Caco-2 (cell line): ENCODE measurements at regions not wholly inside any gene's neighbourhood (a gene's known extent, or its start where the extent isn't known, plus 50 kb on each side); places are given as distances from the start of the nearest gene placed in this dataset.

Experiments used
- BruUV-seq: library from RNA; stranded (reverse); fragments of 400-500 nt; replicated peaks from 2 replicates; lab custom pipeline; 2021; lab: Mats Ljungman, UMichigan
- CTCF ChIA-PET: fragments of 300-600 bp; sonication (Branson Sonifier 250); formaldehyde crosslinking; loops from one replicate; lab custom pipeline; 2022; ENCODE audit warnings: antibody characterized with exemption; lab: Charles Lee
- POLR2A ChIA-PET: fragments of 300-600 bp; sonication (Branson Sonifier 250); formaldehyde crosslinking; loops from one replicate; lab custom pipeline; 2022; ENCODE audit warnings: antibody characterized with exemption; lab: Charles Lee
- DNase-seq, 2 experiments: peaks; one replicate each; pipeline versions ENCODE4 v3.0.0 to v3.0.0-alpha.2; 2020 to 2022
- H3K27me3 ChIP-seq: replicated peaks from 2 replicates; pipeline ENCODE4 v1.6.0; 2011; ENCODE audit warnings: low read length; ENCODE audit not compliant: control insufficient read depth, insufficient read depth
- H3K36me3 ChIP-seq: 2 replicates; pipeline ENCODE4 v1.5.1; 2011; ENCODE audit warnings: low read length; ENCODE audit not compliant: control insufficient read depth, insufficient read depth
- H3K4me1 ChIP-seq: fragments of 250-450 bp; sonication (Bioruptor Pico); 2 replicates; pipeline ENCODE4 v1.5.1; 2020; ENCODE audit warnings: mild to moderate bottlenecking
- H3K4me3 ChIP-seq: 2 replicates; pipeline ENCODE4 v1.5.1; 2011; ENCODE audit warnings: low read depth, mild to moderate bottlenecking, control low read depth, low read length
- H3K9me3 ChIP-seq: fragments of 250-450 bp; sonication (Bioruptor Pico); 2 replicates; pipeline ENCODE4 v1.5.1; 2020; ENCODE audit warnings: mild to moderate bottlenecking, moderate library complexity
- H3K27ac Mint-ChIP-seq: one replicate; pipeline ENCODE4 v1.8.0; 2022; ENCODE audit warnings: mixed read lengths; ENCODE audit not compliant: unreplicated experiment
- H3K27me3 Mint-ChIP-seq: one replicate; pipeline ENCODE4 v1.8.0; 2022; ENCODE audit warnings: mixed read lengths; ENCODE audit not compliant: insufficient read depth, unreplicated experiment
- H3K36me3 Mint-ChIP-seq: one replicate; pipeline ENCODE4 v1.8.0; 2022; ENCODE audit warnings: mild to moderate bottlenecking, mixed read lengths; ENCODE audit not compliant: insufficient read depth, unreplicated experiment
- H3K4me1 Mint-ChIP-seq: one replicate; pipeline ENCODE4 v1.8.0; 2022; ENCODE audit warnings: low read depth, mixed read lengths; ENCODE audit not compliant: unreplicated experiment
- H3K4me3 Mint-ChIP-seq: one replicate; pipeline ENCODE4 v1.8.0; 2022; ENCODE audit warnings: mild to moderate bottlenecking, moderate library complexity, mixed read lengths; ENCODE audit not compliant: unreplicated experiment
- H3K9me3 Mint-ChIP-seq: one replicate; pipeline ENCODE4 v1.8.0; 2022; ENCODE audit warnings: mixed read lengths; ENCODE audit not compliant: unreplicated experiment
- CTCF ChIP-seq, 2 experiments: fragments of 200-600 bp in 1 of 2; IDR thresholded peaks; 1 replicate in 1 of 2; 2 replicates in 1 of 2; pipeline versions ENCODE4 v1.5.1 to v1.8.0; 2011 to 2022; ENCODE audit warnings: antibody characterized with exemption in 1 of 2, control low read depth in 1 of 2, inconsistent platforms in 1 of 2, low read depth in 1 of 2, low read length in 1 of 2, mild to moderate bottlenecking in 1 of 2, moderate library complexity in 1 of 2; ENCODE audit not compliant: insufficient read depth in 1 of 2, severe bottlenecking in 1 of 2, unreplicated experiment in 1 of 2
- intact Hi-C: fragments of 100-400 bp; cut with micrococcal nuclease; formaldehyde crosslinking; loops from one replicate; pipeline ENCODE4 v1.10.0; 2022; ENCODE audit not compliant: unreplicated experiment

- H3K27me3 Mint-ChIP-seq, result no peaks in the 10 kb centered on the region
- peaks cover 6% of the 10 kb centered on the region for H3K4me1 Mint-ChIP-seq
- Histone ChIP-seq H3K36me3 (no peaks in the 10 kb centered on the region), H3K9me3 (peaks cover 10% of the 10 kb centered on the region; the same call in 1 of the 2 replicates), H3K4me3 (no peak overlapping the region), H3K4me1 (peaks cover 5% of the 10 kb centered on the region; the same call in 1 of the 2 replicates), H3K27me3 (no peaks in the 10 kb centered on the region)
- DNase-seq, result no peak
- intact Hi-C loops, result no loop called here
- CTCF ChIA-PET, result no interaction called here
- TF ChIP-seq CTCF (IDR thresholded peaks at IDR 0.05; ENCODE audit: insufficient read depth in 1 of 2, low read depth in 1 of 2, low read length in 1 of 2, severe bottlenecking in 1 of 2, unreplicated experiment in 1 of 2), result no peak
- H3K9me3 Mint-ChIP-seq, result no peaks in the 10 kb centered on the region
- H3K36me3 Mint-ChIP-seq, result no peaks in the 10 kb centered on the region
- H3K4me3 Mint-ChIP-seq, result no peak overlapping the region
- BruUV-seq, result no TSS peak
- POLR2A ChIA-PET, result no interaction called here
- no peak overlapping the region for H3K27ac Mint-ChIP-seq
Measured at GRCh38 chr16:50864386-50864785, 122.5 kb downstream of the CYLD start.

- POLR2A ChIA-PET, result no interaction called here
- H3K4me1 Mint-ChIP-seq, result peaks cover 6% of the 10 kb centered on the region
- Histone ChIP-seq H3K9me3 (peaks cover 10% of the 10 kb centered on the region; the same call in 1 of the 2 replicates), H3K4me1 (peaks cover 6% of the 10 kb centered on the region; the same call in 1 of the 2 replicates), H3K36me3 (no peaks in the 10 kb centered on the region), H3K4me3 (no peak overlapping the region), H3K27me3 (no peaks in the 10 kb centered on the region)
- TF ChIP-seq CTCF (IDR thresholded peaks at IDR 0.05; ENCODE audit: insufficient read depth in 1 of 2, low read depth in 1 of 2, low read length in 1 of 2, severe bottlenecking in 1 of 2, unreplicated experiment in 1 of 2), result no peak
- H3K36me3 Mint-ChIP-seq, result no peaks in the 10 kb centered on the region
- no peak for DNase-seq
- no TSS peak for BruUV-seq
- intact Hi-C loops, result no loop called here
- H3K9me3 Mint-ChIP-seq, result no peaks in the 10 kb centered on the region
- CTCF ChIA-PET, result no interaction called here
- no peak overlapping the region for H3K27ac Mint-ChIP-seq
- no peak overlapping the region for H3K4me3 Mint-ChIP-seq
- no peaks in the 10 kb centered on the region for H3K27me3 Mint-ChIP-seq
Measured at GRCh38 chr16:50863644-50864144, 121.8 kb downstream of the CYLD start.

GRCh38 chr16:50862818-50863643 is 121.1 kb downstream of the CYLD start:
- BruUV-seq, result no TSS peak
- intact Hi-C loops, result no loop called here
- ChIA-PET CTCF (no interaction called here), POLR2A (no interaction called here)
- no peak overlapping the region for H3K4me3 Mint-ChIP-seq
- DNase-seq, result no peak
- no peaks in the 10 kb centered on the region for H3K36me3 Mint-ChIP-seq
- Histone ChIP-seq H3K36me3 (no peaks in the 10 kb centered on the region), H3K4me1 (peaks cover 6% of the 10 kb centered on the region; the same call in 1 of the 2 replicates), H3K9me3 (peaks cover 8% of the 10 kb centered on the region; the same call in 1 of the 2 replicates), H3K4me3 (no peak overlapping the region), H3K27me3 (no peaks in the 10 kb centered on the region)
- H3K27ac Mint-ChIP-seq, result no peak overlapping the region
- no peak for TF ChIP-seq CTCF (IDR thresholded peaks at IDR 0.05; ENCODE audit: insufficient read depth in 1 of 2, low read depth in 1 of 2, low read length in 1 of 2, severe bottlenecking in 1 of 2, unreplicated experiment in 1 of 2)
- no peaks in the 10 kb centered on the region for H3K9me3 Mint-ChIP-seq
- no peaks in the 10 kb centered on the region for H3K27me3 Mint-ChIP-seq
- peaks cover 6% of the 10 kb centered on the region for H3K4me1 Mint-ChIP-seq
